ENCODE measurements at regions not wholly inside any gene's neighbourhood (a gene's known extent, or its start where the extent isn't known, plus 50 kb on each side); places are given as distances from the start of the nearest gene placed in this dataset.
A peak's percentile ranks its signal among the peaks of the same experiment; 100 is the strongest.

- H3K27me3 ChIP-seq (ENCODE audit: control insufficient read depth, insufficient read depth, low read length), result no peaks in the 10 kb centered on the region
- in situ Hi-C loops (cut with HindIII; ENCODE audit: low pct_unique_long_range_greater_than_20kb, low sequenced_read_pairs) (no loop called here), intact Hi-C loops (cut with micrococcal nuclease; ENCODE audit: unreplicated experiment) (no loop called here)
- ChIA-PET CTCF (no interaction called here), POLR2A (no interaction called here)
- DNase-seq (ENCODE audit: low read depth, low spot score) (no peak), ATAC-seq (no peak)
- no peaks in the 10 kb centered on the region for H3K4me1 ChIP-seq (ENCODE audit: control insufficient read depth, insufficient read depth, low read length)
- H3K4me3 ChIP-seq (ENCODE audit: low read depth in 2 of 2, low read length in 2 of 2), result no peak overlapping the region
- BruUV-seq (replicated peaks), result no TSS peak
- TF ChIP-seq CTCF (IDR thresholded peaks at IDR 0.05) (peak; percentile 33), REST (IDR thresholded peaks at IDR 0.05; ENCODE audit: insufficient read depth in 1 of 2, low read depth in 2 of 2, low read length in 1 of 2) (no peak), TCF7L2 (IDR thresholded peaks at IDR 0.05; ENCODE audit: low read depth, low read length) (no peak), POLR2AphosphoS5 (IDR thresholded peaks at IDR 0.05; ENCODE audit: low read depth, low read length) (no peak)
- H3K9me3 ChIP-seq (ENCODE audit: control insufficient read depth, insufficient read depth, low read depth, low read length), result no peaks in the 10 kb centered on the region
- H3K27ac ChIP-seq (ENCODE audit: low read length), result no peak overlapping the region
- no peaks in the 10 kb centered on the region for H3K36me3 ChIP-seq (ENCODE audit: control insufficient read depth, insufficient read depth, low read length)
Measured at GRCh38 chr10:108112218-108112617, 947.7 kb upstream of the SORCS1 start.

- no peak overlapping the region for H3K27ac ChIP-seq (ENCODE audit: low read length)
- BruUV-seq (replicated peaks), result no TSS peak
- no peak for ATAC-seq
Measured at GRCh38 chr10:108104551-108105156, 940.1 kb upstream of the SORCS1 start.

More at GRCh38 chr10:108104551-108105156, 940.1 kb upstream of the SORCS1 start:
- POLR2A ChIA-PET, result no interaction called here
- DNase-seq (ENCODE audit: low read depth, low spot score), result no peak
- CTCF ChIA-PET, result no interaction called here
- no peak for TF ChIP-seq TCF7L2 (IDR thresholded peaks at IDR 0.05; ENCODE audit: low read depth, low read length)
- no peak for TF ChIP-seq REST (IDR thresholded peaks at IDR 0.05; ENCODE audit: insufficient read depth in 1 of 2, low read depth in 2 of 2, low read length in 1 of 2)
- TF ChIP-seq CTCF (IDR thresholded peaks at IDR 0.05), result no peak
- TF ChIP-seq POLR2AphosphoS5 (IDR thresholded peaks at IDR 0.05; ENCODE audit: low read depth, low read length), result no peak
- TF ChIP-seq SIN3A (IDR thresholded peaks at IDR 0.05; ENCODE audit: borderline replicate concordance, insufficient read depth, low read depth, low read length), result no peak
- Histone ChIP-seq H3K9me3 (ENCODE audit: control insufficient read depth, insufficient read depth, low read depth, low read length) (no peaks in the 10 kb centered on the region), H3K27me3 (ENCODE audit: control insufficient read depth, insufficient read depth, low read length) (no peaks in the 10 kb centered on the region), H3K36me3 (ENCODE audit: control insufficient read depth, insufficient read depth, low read length) (no peaks in the 10 kb centered on the region), H3K4me3 (ENCODE audit: low read depth in 2 of 2, low read length in 2 of 2) (no peak overlapping the region), H3K4me1 (ENCODE audit: control insufficient read depth, insufficient read depth, low read length) (no peaks in the 10 kb centered on the region)
- in situ Hi-C loops (cut with HindIII; ENCODE audit: low pct_unique_long_range_greater_than_20kb, low sequenced_read_pairs) (no loop called here), intact Hi-C loops (cut with micrococcal nuclease; ENCODE audit: unreplicated experiment) (no loop called here)

All from Panc1 (cell line).